SHP77 (cell line): ENCODE measurements at regions not wholly inside any gene's neighbourhood (a gene's known extent, or its start where the extent isn't known, plus 50 kb on each side); places are given as distances from the start of the nearest gene placed in this dataset.
"Not testable (repeated sequence)": the region's sequence is repeated elsewhere in the genome, so short reads cannot be mapped to it uniquely, and the experiment has no call there.

Source experiments
- DNase-seq, 2 experiments: peaks; one replicate each; lab custom pipeline; 2025; lab: John Stamatoyannopoulos, UW

- DNase-seq, result no peak
Measured at GRCh38 chr21:18831942-18832676, 428.5 kb upstream of the TMPRSS15 start.

GRCh38 chr21:18832950-18833349 is 429.4 kb upstream of the TMPRSS15 start:
- no peak for DNase-seq

- not testable (repeated sequence) for DNase-seq
Measured at GRCh38 chr21:18834121-18834520, 430.5 kb upstream of the TMPRSS15 start.

GRCh38 chr21:18840239-18840638 is 436.7 kb upstream of the TMPRSS15 start:
- DNase-seq, result no peak

- DNase-seq, result not testable (repeated sequence)
Measured at GRCh38 chr21:18857606-18858005, 454.0 kb upstream of the TMPRSS15 start.

GRCh38 chr21:18869104-18869503 is 465.5 kb upstream of the TMPRSS15 start:
- DNase-seq, result no peak

GRCh38 chr21:18877917-18878316 is 474.3 kb upstream of the TMPRSS15 start:
- no peak for DNase-seq

GRCh38 chr21:18887922-18888602 is 484.5 kb upstream of the TMPRSS15 start:
- DNase-seq, result no peak

GRCh38 chr21:18893406-18893805 is 489.8 kb upstream of the TMPRSS15 start:
- no peak for DNase-seq

- no peak for DNase-seq
Measured at GRCh38 chr21:18894387-18894786, 490.8 kb upstream of the TMPRSS15 start.

- no peak for DNase-seq
Measured at GRCh38 chr21:18899261-18899660, 495.7 kb upstream of the TMPRSS15 start.

- DNase-seq, result no peak
Measured at GRCh38 chr21:18902660-18903059, 499.1 kb upstream of the TMPRSS15 start.

- no peak for DNase-seq
Measured at GRCh38 chr21:18907076-18907475, 503.5 kb upstream of the TMPRSS15 start.

GRCh38 chr21:18908641-18909040 is 505.1 kb upstream of the TMPRSS15 start:
- DNase-seq, result no peak

GRCh38 chr21:18913914-18914313 is 510.3 kb upstream of the TMPRSS15 start:
- no peak for DNase-seq

- DNase-seq, result no peak
Measured at GRCh38 chr21:18914570-18914969, 511.0 kb upstream of the TMPRSS15 start.

GRCh38 chr21:18917622-18918021 is 514.0 kb upstream of the TMPRSS15 start:
- no peak for DNase-seq

- DNase-seq, result no peak
Measured at GRCh38 chr21:18931237-18931636, 527.7 kb upstream of the TMPRSS15 start.

- no peak for DNase-seq
Measured at GRCh38 chr21:18937337-18937736, 533.8 kb upstream of the TMPRSS15 start.

GRCh38 chr21:18940791-18941190 is 537.2 kb upstream of the TMPRSS15 start:
- no peak for DNase-seq

- DNase-seq, result no peak
Measured at GRCh38 chr21:18950045-18950740, 546.6 kb upstream of the TMPRSS15 start.

- no peak for DNase-seq
Measured at GRCh38 chr21:18951271-18952038, 547.9 kb upstream of the TMPRSS15 start.
